Right lobe of liver (tissue), 6 donors: ENCODE measurements at regions not wholly inside any gene's neighbourhood (a gene's known extent, or its start where the extent isn't known, plus 50 kb on each side); places are given as distances from the start of the nearest gene placed in this dataset.

Source experiments
- ATAC-seq, 4 donors: fragments of 200-7000 bp; cut with Tn5 transposase; one replicate each; pipeline ENCODE4 v1.9.1; 2020; ENCODE audit warnings: mild to moderate bottlenecking in 4 of 4, moderate library complexity in 4 of 4
- DNase-seq, 3 donors: peaks; one replicate each; pipeline ENCODE4 v3.0.0-alpha.2; 2020
- H3K27ac ChIP-seq, 3 donors: fragments of 200-600 bp; one replicate each; pipeline ENCODE4 v1.8.0; 2022
- H3K27me3 ChIP-seq, 2 donors: fragments of 200-600 bp; one replicate each; pipeline ENCODE4 v1.8.0; 2022
- H3K36me3 ChIP-seq, 4 donors: fragments of 200-600 bp; sonication (generic) in 1 of 4; one replicate each; pipeline versions ENCODE4 v1.5.1 to v1.8.0; 2017 to 2022; ENCODE audit warnings: control low read depth in 1 of 4
- H3K4me1 ChIP-seq, 4 donors: fragments of 200-600 bp; sonication (generic) in 1 of 4; one replicate each; pipeline versions ENCODE4 v1.5.1 to v1.8.0; 2017 to 2022; ENCODE audit warnings: control low read depth in 1 of 4
- H3K4me3 ChIP-seq, 3 donors: fragments of 200-600 bp; one replicate each; pipeline ENCODE4 v1.8.0; 2022
- H3K9me3 ChIP-seq, 4 donors: fragments of 200-600 bp; sonication (generic) in 1 of 4; one replicate each; pipeline versions ENCODE4 v1.5.1 to v1.8.0; 2017 to 2022; ENCODE audit warnings: control low read depth in 1 of 4
- POLR2A ChIP-seq: fragments of 450-650 bp; IDR thresholded peaks from one replicate; pipeline ENCODE4 v1.6.1; 2017; ENCODE audit warnings: antibody characterized with exemption, mild to moderate bottlenecking
- WGBS: methylation state at CpG from one replicate; pipeline ENCODE4 v1.1.6; 2018; ENCODE audit warnings: low coverage, low lambda C conversion rate; ENCODE audit not compliant: insufficient coverage; ENCODE audit errors: missing lambda C conversion rate; 5-methylcytosine and 5-hydroxymethylcytosine counted together
- intact Hi-C, 2 donors: fragments of 100-400 bp; cut with DNase I; formaldehyde crosslinking; loops; one replicate each; pipeline versions ENCODE4 v1.11.2 to v1.14.1; 2022
- TF ChIP-seq, protein P1 (sequence below), 4 donors: fragments of 200-600 bp in 3 of 4; fragments of 450-650 bp in 1 of 4; IDR thresholded peaks; one replicate each; pipeline versions ENCODE4 v1.5.1 to v1.8.0; 2016 to 2022; ENCODE audit warnings: antibody characterized with exemption in 4 of 4, mild to moderate bottlenecking in 2 of 4
- donor health status: DM: no; HTN: yes; CAD: no.
- donor health status: DM: no; HTN: no; CAD: no.
- donor health status: DM: no; HTN: no; CAD: no.
- donor health status: DM: no; HTN: yes; CAD: no.
- donor health status: DM: no; HTN: yes; CAD: no.

DNA sequence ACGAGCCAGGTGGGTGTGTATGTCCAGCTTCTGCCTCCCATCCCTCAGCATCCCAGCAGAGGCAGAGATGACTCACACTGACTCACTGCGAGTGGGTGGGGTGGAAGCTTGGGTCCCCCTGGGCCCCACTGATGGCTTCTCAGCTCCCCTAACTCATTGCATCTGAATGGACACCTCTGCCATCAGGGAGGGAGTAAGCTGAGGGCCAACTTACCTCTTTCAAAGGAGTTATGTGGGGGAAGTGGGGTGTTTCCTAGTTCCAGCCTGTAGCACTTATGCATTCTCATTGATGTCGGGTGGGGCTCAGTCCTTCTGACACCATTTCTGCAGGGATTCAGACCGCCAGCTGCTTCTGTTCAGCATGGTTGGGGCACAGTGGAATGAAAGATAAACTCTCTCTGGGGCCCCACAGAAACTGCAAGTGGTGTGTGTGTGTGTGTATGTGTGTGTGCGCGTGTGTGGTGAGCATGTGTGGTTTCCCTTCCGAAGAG lies 1425.8 kb downstream of the TBC1D22A start:
- Histone ChIP-seq H3K4me3 (no peak overlapping the region), H3K9me3 (no peaks in the 10 kb centered on the region), H3K27ac (no peak overlapping the region), H3K36me3 (no peaks in the 10 kb centered on the region), H3K27me3 (no peaks in the 10 kb centered on the region), H3K4me1 (no peaks in the 10 kb centered on the region)
- intact Hi-C loops, result no loop called here
- TF ChIP-seq, protein P1, sequence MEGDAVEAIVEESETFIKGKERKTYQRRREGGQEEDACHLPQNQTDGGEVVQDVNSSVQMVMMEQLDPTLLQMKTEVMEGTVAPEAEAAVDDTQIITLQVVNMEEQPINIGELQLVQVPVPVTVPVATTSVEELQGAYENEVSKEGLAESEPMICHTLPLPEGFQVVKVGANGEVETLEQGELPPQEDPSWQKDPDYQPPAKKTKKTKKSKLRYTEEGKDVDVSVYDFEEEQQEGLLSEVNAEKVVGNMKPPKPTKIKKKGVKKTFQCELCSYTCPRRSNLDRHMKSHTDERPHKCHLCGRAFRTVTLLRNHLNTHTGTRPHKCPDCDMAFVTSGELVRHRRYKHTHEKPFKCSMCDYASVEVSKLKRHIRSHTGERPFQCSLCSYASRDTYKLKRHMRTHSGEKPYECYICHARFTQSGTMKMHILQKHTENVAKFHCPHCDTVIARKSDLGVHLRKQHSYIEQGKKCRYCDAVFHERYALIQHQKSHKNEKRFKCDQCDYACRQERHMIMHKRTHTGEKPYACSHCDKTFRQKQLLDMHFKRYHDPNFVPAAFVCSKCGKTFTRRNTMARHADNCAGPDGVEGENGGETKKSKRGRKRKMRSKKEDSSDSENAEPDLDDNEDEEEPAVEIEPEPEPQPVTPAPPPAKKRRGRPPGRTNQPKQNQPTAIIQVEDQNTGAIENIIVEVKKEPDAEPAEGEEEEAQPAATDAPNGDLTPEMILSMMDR (IDR thresholded peaks at IDR 0.05), result no peak
- WGBS, result 49% methylated on average over 2 of the region's 7 CpGs
- DNase-seq, result no peak
- no peak for ATAC-seq

DNA sequence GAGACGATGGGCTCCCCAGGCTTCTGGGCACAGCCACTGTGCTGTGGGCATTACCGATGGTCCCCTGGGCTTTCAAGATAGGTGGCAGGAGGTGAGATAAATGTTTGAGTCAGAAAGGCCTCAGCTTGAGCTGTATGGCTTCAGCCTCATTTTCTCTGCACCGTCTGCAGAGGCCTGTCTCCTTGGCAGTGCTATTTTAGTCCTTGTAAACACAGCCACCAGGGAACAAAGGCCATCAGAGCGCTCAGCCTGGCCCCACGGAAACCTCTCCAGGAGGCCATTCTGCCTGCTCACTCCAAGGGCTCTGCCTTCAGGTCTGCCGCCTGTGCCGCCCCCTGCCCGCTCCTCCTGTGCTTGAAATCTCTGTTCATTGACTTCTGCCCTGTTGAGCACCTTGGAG lies 1424.9 kb downstream of the TBC1D22A start:
- TF ChIP-seq, protein P1 (IDR thresholded peaks at IDR 0.05), result no peak
- no peak for TF ChIP-seq POLR2A
- H3K36me3 ChIP-seq, result no peaks in the 10 kb centered on the region
- H3K4me3 ChIP-seq, result no peak overlapping the region
- intact Hi-C loops, result no loop called here
- no peaks in the 10 kb centered on the region for H3K27me3 ChIP-seq
- no peaks in the 10 kb centered on the region for H3K4me1 ChIP-seq
- no peak overlapping the region for H3K27ac ChIP-seq
- WGBS, result 27% methylated on average over 3 of the region's 8 CpGs
- DNase-seq (no peak), ATAC-seq (no peak)
- no peaks in the 10 kb centered on the region for H3K9me3 ChIP-seq

DNA sequence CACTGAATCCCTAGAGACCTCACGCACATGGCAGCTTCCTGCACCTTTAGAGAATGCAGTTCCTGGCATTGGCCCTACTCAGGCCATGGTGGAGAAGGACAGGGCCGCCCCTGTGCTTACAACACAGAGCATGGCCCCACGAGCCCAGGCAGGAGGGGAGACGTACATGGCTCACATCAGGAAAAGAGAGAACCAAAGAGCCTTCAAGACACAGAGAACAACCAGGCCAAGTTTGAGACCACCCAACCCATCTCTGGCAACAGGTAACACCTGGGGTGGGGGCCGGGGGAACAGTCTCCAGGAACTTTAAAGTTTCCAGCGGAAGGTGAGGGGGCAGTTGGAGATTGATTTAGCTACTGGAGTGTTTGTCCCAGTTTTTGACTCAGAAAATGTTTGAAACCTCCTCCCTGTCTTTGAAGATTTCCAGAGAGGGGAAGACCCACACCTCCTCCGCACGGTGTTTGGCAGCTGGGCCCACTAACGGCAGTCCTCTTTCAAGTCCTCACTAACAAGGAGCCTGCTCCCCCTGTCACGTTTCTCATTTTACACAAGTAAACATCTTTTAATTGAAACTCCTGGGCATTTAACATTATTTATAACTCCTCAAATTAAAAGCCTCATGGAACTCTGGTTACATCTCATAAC lies 1423.8 kb downstream of the TBC1D22A start:
- intact Hi-C loops, result no loop called here
- H3K36me3 ChIP-seq, result no peaks in the 10 kb centered on the region
- ATAC-seq (no peak), DNase-seq (no peak)
- H3K9me3 ChIP-seq, result no peaks in the 10 kb centered on the region
- H3K4me1 ChIP-seq, result no peaks in the 10 kb centered on the region
- TF ChIP-seq, protein P1 (IDR thresholded peaks at IDR 0.05), result no peak
- TF ChIP-seq POLR2A, result no peak
- H3K4me3 ChIP-seq, result no peak overlapping the region
- 60% methylated on average over 10 of the region's 10 CpGs for WGBS
- no peaks in the 10 kb centered on the region for H3K27me3 ChIP-seq
- H3K27ac ChIP-seq, result no peak overlapping the region

DNA sequence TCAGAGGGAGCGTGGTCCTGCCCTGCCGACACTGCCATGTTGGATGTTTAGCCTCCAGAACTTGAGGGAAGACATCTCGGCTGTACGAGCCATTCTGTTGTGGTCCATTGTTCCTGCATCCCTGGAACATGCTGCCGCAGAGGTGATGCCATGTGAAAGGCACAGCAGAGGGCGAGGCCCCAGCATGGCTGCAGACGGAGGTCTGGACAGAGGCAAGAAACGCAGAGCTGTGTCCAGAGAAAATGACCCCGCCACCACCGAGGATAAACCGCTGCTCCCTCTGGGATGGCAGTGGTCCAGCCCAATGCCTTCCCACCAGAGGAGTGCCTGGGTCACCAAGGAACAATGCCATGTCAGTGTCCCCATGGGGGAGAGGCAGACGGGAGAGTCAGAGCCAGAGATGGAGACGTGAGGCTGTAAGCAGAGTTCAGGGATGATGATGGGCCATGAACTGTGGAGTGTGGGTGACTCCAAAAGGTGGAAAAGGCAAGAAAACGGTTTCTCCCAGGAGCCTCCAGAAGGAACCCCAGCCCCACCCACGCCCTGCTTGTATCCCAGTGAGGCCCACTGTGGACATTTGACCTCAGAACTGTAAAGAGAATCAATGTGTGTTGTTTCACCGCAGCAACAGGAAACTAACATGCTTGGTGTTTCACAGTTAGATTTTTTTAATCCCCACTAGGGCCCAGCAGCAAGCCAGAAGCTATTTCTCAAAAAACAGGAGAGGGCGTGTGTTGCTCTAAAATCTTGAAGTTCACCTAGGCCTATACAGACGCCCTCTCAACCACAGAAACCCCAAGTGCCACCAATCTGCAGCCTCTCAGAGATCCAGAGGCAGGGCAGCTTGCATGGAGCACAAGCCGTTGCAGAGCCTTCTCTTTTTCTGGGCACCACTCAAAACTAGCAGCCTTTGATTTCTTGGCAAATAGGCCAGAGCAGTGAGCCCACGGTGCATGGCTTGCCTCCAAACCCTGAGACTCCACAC lies 1422.9 kb downstream of the TBC1D22A start:
- no peaks in the 10 kb centered on the region for H3K4me1 ChIP-seq
- H3K9me3 ChIP-seq, result no peaks in the 10 kb centered on the region
- no peaks in the 10 kb centered on the region for H3K36me3 ChIP-seq
- 53% methylated on average over 9 of the region's 20 CpGs for WGBS
- ATAC-seq, result no peak
- no peak overlapping the region for H3K4me3 ChIP-seq
- no peak for DNase-seq
- no peaks in the 10 kb centered on the region for H3K27me3 ChIP-seq
- no peak for TF ChIP-seq POLR2A
- TF ChIP-seq, protein P1 (IDR thresholded peaks at IDR 0.05), result no peak
- intact Hi-C loops, result no loop called here
- H3K27ac ChIP-seq, result no peak overlapping the region
